HG02870 (cell line): ENCODE measurements at regions not wholly inside any gene's neighbourhood (a gene's known extent, or its start where the extent isn't known, plus 50 kb on each side); places are given as distances from the start of the nearest gene placed in this dataset.

Experiments
- ATAC-seq: cut with Tn5 transposase; IDR thresholded peaks from one replicate; pipeline ENCODE4 v1.9.1; 2021; ENCODE audit warnings: mild to moderate bottlenecking, moderate library complexity; ENCODE audit not compliant: unreplicated experiment

- ATAC-seq: no peak
Observed at GRCh38 chr2:8412586-8412985, 269.3 kb upstream of the ID2 start.

GRCh38 chr2:8413589-8414135 lies 268.2 kb upstream of the ID2 start:
- no peak for ATAC-seq

- ATAC-seq: no peak
Observed at GRCh38 chr2:8414946-8415879, 266.6 kb upstream of the ID2 start.

- ATAC-seq: no peak
Observed at GRCh38 chr2:8416001-8416571, 265.8 kb upstream of the ID2 start.

GRCh38 chr2:8416849-8417832 lies 264.7 kb upstream of the ID2 start:
- no peak for ATAC-seq

- ATAC-seq: no peak
Observed at GRCh38 chr2:8418721-8419120, 263.1 kb upstream of the ID2 start.

- peak; percentile 93 for ATAC-seq
Observed at GRCh38 chr2:8421658-8422449, 260.0 kb upstream of the ID2 start.

GRCh38 chr2:8422450-8422800 lies 259.4 kb upstream of the ID2 start:
- no peak for ATAC-seq

GRCh38 chr2:8424997-8425900 lies 256.6 kb upstream of the ID2 start:
- ATAC-seq: no peak

- ATAC-seq: no peak
Observed at GRCh38 chr2:8426550-8426949, 255.3 kb upstream of the ID2 start.

- no peak for ATAC-seq
Observed at GRCh38 chr2:8427211-8427610, 254.6 kb upstream of the ID2 start.

GRCh38 chr2:8430628-8431027 lies 251.2 kb upstream of the ID2 start:
- no peak for ATAC-seq

- ATAC-seq: no peak
Observed at GRCh38 chr2:8431446-8432125, 250.3 kb upstream of the ID2 start.

- ATAC-seq: no peak
Observed at GRCh38 chr2:8432706-8433336, 249.0 kb upstream of the ID2 start.

- ATAC-seq: no peak
Observed at GRCh38 chr2:8433390-8433789, 248.5 kb upstream of the ID2 start.

GRCh38 chr2:8435608-8436007 lies 246.2 kb upstream of the ID2 start:
- no peak for ATAC-seq

GRCh38 chr2:8436585-8436984 lies 245.3 kb upstream of the ID2 start:
- ATAC-seq: no peak
